HCT116 (cell line): ENCODE measurements at regions not wholly inside any gene's neighbourhood (a gene's known extent, or its start where the extent isn't known, plus 50 kb on each side); places are given as distances from the start of the nearest gene placed in this dataset.
"Not testable (repeated sequence)": the region's sequence is repeated elsewhere in the genome, so short reads cannot be mapped to it uniquely, and the experiment has no call there.

ENCODE experiments used
- EGR1 ChIP-seq: IDR thresholded peaks from 2 replicates; pipeline ENCODE4 v1.6.1; 2012; ENCODE audit warnings: low read depth
- EZH2 ChIP-seq: fragments of 200-600 bp; sonication (generic); IDR thresholded peaks from 2 replicates; pipeline ENCODE4 v1.6.1; 2017; ENCODE audit warnings: antibody characterized with exemption, mixed run types
- JUND ChIP-seq: IDR thresholded peaks from 2 replicates; pipeline ENCODE4 v1.6.1; 2012
- POLR2AphosphoS5 ChIP-seq: IDR thresholded peaks from 2 replicates; pipeline ENCODE4 v1.6.1; 2011; ENCODE audit warnings: mild to moderate bottlenecking, low read depth, low read length, moderate library complexity
- TF ChIP-seq, protein P1 (sequence below): IDR thresholded peaks from 2 replicates; pipeline ENCODE4 v1.6.1; 2012
- TF ChIP-seq, protein P2 (sequence below): IDR thresholded peaks from 2 replicates; pipeline ENCODE4 v1.6.1; 2012

GRCh38 chr4:3942569-3942971 lies 176.4 kb downstream of the ADRA2C start:
- not testable (repeated sequence) for TF ChIP-seq EGR1, POLR2AphosphoS5, EZH2, JUND
- TF ChIP-seq, protein P1, sequence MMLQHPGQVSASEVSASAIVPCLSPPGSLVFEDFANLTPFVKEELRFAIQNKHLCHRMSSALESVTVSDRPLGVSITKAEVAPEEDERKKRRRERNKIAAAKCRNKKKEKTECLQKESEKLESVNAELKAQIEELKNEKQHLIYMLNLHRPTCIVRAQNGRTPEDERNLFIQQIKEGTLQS: not testable (repeated sequence)
- TF ChIP-seq, protein P2, sequence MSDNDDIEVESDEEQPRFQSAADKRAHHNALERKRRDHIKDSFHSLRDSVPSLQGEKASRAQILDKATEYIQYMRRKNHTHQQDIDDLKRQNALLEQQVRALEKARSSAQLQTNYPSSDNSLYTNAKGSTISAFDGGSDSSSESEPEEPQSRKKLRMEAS: not testable (repeated sequence)
